Myocyte (in vitro differentiated cells): ENCODE measurements at regions not wholly inside any gene's neighbourhood (a gene's known extent, or its start where the extent isn't known, plus 50 kb on each side); places are given as distances from the start of the nearest gene placed in this dataset.
A peak's percentile ranks its signal among the peaks of the same experiment; 100 is the strongest.

ENCODE experiments used
- DNase-seq: peaks from one replicate; pipeline ENCODE4 v3.0.0-alpha.2; 2012; ENCODE audit warnings: low read depth

DNA sequence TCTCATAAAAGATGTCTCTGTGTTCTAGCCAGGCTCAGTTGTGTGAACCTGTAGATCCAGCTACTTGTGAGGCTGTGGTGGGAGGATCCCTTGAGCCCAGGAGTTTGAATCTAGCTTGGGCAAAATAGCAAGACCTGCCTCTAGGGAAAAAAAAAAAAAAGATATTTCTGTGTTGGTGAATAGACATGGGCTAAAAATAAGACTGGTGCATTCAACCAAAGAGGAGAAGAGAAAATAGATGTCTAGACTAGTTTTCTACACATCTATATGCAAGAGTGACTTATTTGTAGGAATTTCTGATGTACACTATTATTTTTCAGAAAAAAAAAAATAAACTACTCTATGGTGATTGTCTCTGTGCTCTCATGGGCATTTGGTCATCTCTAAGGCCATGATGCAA is 555.1 kb downstream of the BCL11A start:
- no peak for DNase-seq

DNA sequence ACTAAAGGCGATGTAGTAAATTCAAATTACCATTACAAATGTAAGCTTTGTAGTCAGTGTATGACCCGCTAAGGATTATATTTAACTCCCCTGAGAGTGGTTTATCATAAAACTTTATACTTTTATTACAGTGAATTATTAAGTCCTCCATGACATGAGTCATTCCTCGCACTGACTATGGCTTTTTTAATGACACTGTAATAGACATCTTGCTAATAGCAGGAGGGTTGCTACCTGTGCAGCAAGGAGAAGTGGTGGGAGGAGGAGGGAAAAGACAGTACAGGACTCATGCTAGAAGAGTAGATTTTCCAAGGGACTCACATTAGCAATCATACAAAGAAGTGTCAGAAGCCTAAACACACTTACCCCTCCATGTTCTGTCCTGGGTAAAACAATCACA is 556.1 kb downstream of the BCL11A start:
- no peak for DNase-seq

DNA sequence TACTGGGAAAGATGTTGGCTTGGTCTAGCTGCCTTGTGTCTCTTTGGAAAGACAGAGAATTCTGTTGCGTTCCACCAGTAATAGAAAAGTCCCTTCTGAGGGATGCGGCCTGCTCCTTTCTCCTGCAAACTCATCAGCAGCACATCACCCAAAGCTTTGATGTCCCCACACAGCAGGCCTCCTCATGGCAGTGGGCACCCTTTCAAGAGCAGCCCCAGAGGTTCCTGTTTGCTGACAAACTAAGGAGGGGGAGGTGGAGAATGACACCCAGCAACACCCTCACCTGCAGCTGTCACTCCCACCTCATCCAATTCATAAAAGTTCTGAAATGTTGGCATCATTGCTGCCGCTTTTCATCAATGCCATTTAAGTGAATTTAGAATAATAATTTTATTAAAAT is 556.6 kb downstream of the BCL11A start:
- no peak for DNase-seq

DNA sequence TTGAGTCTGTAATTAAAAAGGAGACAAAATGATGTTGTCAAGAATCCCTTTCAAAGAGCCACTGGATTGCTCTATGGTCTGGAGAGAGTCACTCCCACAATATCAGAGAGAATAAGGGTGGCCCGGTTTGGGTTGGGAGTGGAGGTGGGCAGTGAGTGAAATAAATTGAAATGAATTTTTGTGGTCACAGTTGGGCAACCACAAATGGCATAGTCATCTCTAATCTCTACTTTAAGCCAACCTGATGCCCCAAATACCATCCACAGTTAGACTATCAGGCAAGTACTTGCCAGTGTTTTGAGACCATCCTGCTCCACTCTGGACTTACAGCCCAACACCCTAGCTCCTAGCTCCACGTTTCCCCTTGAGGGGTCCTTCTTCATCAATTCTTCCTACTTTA is 559.7 kb downstream of the BCL11A start:
- DNase-seq: peak; percentile 23

DNA sequence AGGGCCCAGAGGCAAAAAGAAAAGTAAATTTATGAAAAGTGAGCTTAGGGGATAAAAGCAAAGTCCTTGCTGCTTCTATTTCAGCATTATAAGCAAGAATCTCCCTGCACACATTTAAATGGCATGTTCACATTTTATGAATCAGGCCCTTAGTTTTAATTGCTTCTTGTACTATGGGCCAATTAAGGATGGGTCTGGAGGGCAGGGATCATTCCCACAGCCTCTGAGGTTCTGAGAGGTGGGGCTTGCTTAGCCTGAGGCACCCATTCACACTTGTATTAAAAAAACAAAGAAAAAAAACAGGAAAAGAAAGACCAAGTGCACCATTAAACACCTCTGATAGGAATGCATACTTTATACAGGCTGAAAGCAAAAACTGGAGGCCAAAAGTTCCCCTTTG is 565.1 kb downstream of the BCL11A start:
- DNase-seq: no peak

DNA sequence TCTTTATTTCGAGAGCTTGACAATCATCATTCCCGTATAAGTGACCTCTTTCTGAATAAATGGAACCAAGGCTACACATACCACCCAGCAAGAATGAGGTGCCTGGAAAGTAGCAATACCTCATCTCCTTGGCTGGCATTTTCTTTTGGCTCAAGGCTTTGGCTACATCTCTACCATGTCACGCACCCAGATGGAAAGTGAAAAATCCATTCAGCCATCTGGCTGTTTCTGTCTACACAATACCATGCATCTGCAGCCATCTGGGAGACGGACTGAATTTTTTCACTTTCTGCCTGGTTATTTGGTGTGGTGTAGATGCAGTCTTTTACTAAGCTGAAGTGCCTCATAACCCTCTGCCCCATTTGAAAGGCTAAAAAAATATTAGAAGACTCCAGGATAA is 566.9 kb downstream of the BCL11A start:
- no peak for DNase-seq

DNA sequence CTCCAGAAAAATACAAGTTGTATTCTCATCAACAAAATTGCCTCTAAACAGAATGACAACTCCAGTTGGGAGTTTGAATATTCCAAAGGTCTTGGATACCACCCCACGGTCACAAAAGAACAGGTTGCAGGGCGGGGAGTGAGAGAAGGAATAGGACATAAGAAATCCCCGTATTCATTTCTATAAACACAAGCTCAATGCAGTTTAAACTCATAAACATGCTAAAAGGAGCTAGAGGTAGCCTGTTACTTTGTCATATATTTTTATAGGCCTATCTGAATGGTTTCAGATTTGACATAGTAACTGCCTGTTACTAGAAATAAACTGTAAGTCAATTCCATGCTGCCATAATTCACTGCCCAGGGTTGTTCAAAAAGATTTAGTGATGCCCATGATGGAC is 567.5 kb downstream of the BCL11A start:
- no peak for DNase-seq

DNA sequence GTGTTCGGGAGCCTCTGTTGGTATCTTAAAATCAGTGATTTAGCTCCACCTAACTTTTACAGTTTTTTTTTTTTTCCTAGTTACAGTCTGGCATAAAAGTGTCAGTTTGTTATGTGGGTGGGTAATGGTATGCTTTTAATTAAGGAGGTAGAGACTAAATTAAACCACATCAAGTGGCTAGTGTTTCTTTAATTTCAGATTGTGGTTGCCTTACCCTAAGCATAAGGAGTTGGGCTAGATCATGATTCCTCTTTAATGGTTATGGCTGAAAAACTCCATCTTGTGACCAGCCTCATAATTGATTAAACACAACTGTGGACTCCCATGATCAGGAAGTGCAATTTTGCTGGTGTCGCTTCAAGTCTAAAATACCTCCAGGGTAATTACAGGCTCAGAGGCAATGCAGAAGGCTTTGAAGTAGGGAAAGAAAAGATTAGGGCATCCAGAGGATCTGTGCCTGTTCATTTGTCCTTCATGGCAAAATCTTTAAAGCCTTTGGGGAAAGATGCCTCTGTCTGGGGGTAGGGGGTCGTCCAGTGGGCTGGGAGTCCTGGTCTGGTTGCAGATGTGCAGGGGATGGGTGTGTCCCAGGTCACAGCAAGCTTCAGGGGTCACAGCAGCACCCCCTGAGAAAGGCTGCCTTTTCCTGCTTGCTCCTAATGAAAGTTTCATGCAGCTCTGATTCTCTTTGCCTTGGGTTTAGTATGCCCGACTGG is 579.2 kb downstream of the BCL11A start:
- no peak for DNase-seq

DNA sequence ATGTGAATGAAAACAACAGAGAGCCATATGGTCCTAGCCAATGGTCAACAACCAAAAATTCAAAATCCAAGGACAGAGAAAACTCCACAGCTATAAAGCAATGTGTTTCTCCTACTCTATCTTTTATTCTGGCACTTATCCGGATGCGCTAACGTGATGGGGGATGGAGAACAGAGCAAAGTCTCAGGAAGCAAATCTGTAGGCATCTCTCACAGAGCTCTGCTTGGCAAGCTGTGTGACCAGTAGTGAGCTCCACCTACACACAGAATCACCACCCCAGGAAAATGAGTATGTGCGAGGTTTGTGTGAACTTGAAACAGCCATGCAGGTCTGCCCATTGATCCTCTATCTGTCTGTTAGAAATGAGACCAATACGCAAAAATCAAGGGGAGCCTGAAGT is 584.3 kb downstream of the BCL11A start:
- DNase-seq: no peak

DNA sequence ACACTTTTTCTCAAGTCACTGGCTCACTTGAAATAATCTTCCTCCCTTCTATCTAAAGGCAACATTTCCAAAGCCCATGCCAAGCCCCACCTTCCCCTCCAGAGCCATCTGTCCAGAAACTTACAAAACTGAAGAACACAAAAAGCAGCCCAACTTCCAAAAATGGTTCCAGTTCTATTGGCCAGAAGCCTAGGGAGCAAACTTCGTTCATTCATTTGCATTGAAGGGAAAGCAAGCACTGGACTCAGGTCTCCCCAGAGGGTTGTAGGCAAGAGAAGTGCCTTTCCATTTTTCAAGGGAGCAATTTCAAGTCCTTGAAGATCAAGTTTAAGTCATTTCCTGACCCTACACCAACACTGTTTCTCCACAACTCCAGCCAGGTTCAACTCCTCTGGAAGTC is 585.0 kb downstream of the BCL11A start:
- no peak for DNase-seq

DNA sequence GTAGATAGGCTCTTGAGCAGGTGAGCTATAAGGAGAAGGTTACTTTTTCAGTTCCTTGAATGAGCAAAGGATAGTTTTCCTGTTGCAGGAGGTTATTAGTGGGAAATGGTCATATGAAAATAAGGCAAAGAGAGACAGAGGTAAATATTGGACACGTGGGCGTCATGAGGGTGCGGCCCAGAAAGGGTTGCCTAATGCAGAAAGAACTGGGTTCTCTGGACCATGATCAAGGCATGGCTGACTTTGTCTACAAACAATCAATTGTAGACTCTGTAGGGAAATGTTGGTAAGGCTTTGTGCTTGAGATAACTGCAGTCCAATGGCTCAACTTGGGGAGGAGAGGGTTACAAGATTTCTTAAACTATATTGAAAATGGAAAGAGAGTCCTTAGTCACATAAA is 585.8 kb downstream of the BCL11A start:
- no peak for DNase-seq

DNA sequence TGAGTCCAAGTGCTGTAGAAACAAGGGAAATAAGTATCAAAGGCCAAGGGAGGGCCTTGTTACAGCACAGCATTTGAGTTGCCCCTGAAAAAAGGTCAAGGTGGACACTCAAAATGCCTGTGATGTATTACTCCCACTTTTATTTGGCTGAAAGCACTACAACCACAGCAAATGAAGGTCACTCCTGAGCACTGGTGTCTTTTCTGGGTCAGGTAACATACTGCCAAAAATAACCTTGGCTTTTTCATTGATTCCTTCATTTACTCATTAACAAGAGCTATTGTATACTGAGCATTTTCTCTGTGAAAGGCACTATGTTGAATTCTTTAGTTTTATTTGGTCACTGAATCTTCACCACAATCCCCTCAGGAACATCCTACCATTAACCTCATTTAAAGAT is 590.3 kb downstream of the BCL11A start:
- no peak for DNase-seq

DNA sequence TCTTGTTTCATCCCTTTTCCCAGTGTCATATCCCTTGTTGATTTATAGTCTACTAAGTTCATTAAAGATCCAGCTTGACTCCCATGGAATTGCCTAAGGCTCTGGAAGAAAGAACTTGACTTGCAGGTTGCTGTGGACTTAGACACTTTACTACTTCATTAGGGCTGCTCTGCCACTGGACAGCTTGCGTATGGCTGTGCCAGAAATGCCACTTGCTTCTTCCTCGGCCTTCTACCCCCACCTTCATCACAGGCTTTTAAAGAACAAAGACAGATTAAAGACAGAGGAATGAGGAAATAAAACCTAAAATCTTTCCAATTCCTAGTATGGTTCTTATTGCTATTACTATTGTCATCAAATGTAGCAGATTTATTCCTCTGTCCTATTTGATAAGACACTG is 591.7 kb downstream of the BCL11A start:
- DNase-seq: no peak

DNA sequence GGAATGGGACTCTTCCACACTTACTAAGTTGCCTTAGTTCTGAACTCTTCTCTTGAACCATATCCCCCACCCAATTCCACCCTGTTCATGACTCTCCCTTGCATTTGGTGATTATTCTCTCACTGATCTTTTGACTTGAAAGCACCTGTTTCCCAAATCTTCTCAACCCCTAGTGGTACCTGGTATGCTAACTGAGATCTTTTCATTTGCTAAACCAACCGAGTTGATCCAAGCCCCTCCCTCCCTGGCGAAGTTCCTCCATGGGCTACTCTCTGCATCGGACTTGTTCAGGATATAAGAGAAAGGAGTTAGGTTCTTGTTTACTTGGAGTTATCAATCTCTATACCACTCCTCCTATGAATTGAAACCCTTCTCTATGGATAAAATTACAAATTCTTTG is 593.5 kb downstream of the BCL11A start:
- no peak for DNase-seq

DNA sequence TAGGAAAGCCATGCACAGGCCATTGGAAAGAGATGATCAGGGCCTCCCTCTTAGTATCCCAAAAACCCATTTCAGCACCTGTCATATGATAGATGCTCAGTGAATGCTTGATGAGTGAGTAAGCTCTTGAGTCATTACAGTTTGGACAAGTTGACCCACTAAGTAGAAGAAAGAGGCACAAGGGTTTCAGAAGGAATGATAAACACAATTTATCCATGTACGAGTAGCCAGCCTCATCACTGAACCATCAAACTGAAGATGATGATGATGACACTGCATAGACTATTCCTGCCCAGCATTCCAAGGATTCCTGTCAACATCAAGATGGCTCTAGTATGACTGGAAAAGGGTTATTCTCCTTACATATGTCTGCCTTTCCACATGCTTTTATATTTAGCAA is 596.0 kb downstream of the BCL11A start:
- peak; percentile 5 for DNase-seq

DNA sequence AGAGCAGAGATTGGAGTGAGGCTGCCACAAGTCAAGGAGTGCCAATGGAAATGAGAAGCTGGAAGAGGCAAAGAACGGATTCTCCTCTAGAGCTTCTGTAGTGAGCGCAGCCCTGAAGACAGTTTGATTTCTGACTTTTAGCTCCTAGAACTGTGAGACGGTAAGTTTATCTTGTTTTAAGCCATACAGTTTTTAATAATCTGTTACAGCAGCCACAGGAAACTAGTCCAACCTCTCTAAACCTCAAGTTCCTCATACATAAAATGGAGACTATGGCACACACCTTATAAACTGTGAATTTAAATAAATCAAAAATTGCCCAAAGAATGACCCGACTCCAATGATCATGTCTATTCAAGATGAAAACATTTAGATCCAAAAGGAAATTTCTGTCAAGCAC is 596.5 kb downstream of the BCL11A start:
- no peak for DNase-seq

DNA sequence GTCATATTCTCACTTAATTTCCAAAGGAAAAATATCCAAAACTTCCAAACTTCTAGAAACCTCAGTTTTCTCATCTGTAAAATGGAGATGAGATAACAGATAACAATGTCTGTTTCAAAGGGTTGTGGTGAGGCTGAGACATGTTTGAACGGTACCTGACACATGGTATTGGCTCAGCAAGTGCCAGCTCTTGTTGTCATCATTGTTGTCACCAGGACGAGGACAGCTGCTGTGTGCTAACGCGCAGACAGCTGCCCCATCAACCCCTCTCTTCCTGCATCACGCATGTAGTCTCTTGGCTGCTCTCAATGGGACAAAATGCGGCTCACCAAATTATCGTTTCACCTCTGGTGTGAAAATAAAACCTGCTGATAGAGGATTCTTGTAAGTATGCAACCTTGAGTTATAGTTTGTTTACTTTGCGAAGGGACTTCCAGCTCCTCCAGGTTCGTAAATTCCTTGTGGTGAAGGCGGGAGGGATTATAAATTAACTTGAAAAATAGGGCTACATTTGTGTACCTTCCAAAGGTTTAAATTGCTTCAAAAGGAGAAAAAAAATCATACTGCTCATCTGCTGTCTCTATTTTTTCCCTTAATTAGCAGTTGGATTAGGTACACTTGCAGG is 605.4 kb downstream of the BCL11A start:
- DNase-seq: no peak

DNA sequence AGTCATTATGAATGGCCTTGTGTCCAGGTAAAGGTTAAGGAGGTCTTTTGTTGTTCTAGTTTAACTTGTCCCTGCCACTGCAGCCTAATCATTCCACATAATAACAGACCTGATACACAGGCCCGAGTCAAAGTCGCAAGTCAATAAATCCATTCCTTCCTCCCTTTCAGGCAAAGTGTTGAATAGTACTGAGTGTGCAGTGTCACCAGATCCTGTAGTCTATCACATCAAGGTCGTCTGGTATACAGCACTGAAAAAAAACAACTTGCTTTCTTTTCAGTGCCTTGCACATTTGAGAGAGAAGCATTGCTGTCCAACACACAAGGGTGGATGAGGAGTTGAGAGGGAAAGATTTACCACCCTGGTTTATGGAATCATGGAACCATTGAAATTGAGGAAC is 606.2 kb downstream of the BCL11A start:
- DNase-seq: no peak

DNA sequence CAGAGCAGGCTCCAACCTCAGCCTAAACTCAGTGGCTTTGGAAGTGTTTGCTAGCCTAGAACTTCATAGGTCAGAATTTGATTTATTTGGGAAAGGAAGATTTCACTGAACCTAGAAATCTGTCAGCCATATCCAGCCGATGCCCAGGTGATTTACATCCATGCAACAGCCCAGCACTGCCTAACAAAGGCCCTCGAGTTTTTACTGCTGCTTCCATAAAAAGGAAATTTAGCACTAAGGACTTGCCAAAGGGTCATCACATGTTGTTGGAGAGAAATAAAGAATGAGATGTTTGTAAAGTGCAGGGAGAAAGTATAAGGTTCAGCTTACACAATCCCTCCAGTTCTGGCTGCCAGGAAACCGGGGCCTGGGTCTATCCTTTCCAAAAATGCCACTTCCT is 614.2 kb downstream of the BCL11A start:
- DNase-seq: no peak

DNA sequence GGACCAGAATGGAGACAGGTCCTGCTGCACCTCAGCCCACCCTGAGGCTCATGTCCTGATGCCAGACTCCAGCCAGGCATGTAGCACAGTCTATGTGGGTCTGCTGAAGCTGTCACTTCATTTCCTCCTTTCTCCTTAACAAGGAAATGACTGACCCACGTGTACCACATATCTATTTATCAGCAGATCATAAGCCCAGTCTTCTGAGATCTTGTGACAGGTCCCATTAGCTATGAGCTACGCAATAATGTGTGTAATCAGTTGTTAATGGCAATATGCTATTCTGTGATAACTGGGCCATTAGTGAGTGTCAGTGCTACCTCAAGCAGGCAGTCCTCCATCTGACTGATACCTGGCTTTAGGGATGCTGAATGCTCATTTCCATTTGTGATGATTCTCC is 615.3 kb downstream of the BCL11A start:
- no peak for DNase-seq

DNA sequence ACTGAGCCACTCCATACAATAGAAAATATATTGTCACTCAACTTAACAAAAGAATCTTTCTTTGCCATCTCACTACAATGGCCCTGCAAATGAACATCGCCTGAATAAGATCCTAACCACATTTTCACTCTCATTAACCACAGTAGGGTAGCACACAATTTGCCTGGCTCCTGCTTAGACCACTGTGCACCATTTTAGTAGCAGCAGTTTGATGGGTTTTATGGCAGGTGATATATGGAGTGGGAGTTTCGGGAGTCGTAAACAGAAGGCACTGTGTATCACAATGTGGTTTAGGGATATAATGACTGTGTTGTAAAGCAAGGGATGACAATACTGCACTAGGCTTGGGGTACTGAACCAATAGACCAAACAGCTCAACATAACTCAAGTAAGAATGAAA is 617.4 kb downstream of the BCL11A start:
- DNase-seq: no peak

DNA sequence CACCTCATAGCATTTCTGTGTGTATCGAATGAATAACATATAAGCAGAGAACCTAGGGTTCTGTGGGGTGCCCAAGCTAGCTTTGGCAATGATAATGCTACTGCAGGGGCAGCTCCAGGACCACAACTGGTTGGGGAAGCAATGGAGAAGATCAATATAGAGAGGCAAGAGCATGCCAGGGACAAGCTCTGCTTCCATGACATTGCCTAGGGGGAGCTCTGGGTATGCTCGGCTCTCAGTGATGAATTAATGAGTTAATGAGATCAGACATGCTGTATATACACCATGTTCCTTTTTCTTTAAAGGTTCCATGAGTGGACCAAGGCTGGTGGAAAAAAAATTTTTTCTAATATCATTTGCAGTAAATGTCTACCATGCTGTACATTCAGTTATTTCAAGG is 618.4 kb downstream of the BCL11A start:
- DNase-seq: no peak

DNA sequence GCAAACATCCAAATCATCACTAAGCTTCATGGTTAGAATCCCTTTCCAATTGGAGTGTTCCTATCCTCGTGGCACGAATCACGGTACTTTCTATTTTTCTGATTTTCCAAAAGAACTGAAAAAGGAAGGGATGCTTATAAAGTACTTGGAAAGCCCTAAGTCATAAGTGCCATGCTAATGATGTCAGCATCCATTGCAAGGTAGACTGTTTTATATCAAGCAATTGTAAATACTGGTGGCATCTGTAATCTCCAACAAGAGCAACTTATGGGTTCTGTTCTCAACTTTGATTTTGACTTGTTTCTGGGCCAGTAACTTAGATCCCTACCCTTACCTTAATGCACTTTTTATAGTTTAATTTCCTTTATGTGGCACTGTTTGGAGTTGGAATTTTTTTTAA is 619.5 kb downstream of the BCL11A start:
- DNase-seq: no peak

DNA sequence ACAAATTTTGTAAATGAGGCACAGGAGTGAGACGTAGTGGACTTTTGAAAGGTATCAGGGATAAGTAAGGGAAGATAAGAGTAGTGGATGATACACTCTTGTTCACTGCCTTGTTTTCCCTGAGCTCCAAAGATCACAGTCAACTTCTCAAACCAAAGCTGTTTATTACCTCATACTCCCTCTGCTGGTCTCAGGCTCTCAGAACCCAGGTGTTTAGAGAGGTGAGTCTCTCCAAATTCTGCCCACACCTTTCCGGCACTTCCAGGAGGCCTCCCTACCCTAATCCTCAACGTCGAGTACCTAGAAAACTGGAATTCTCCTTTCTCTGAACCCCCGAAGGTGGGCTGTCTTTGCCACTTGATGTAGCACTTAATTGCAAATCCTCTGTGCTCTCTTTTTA is 621.1 kb downstream of the BCL11A start:
- DNase-seq: no peak
